ENCODE measurements at regions not wholly inside any gene's neighbourhood (a gene's known extent, or its start where the extent isn't known, plus 50 kb on each side); places are given as distances from the start of the nearest gene placed in this dataset.

- WGBS, 2 experiments: 91 to 92% methylated on average over 9 of the region's 9 CpGs
- Histone ChIP-seq H3K9me3 (ENCODE audit: control insufficient read depth, low read length) (no peaks in the 10 kb centered on the region), H3K4me1 (ENCODE audit: control insufficient read depth, insufficient read depth, low read length) (peaks cover 39% of the 10 kb centered on the region), H3K27me3 (ENCODE audit: control insufficient read depth, insufficient read depth, low read length, poor library complexity, severe bottlenecking) (no peaks in the 10 kb centered on the region), H3K36me3 (ENCODE audit: control insufficient read depth, insufficient read depth, low read length) (no peaks in the 10 kb centered on the region), H3K27ac (ENCODE audit: insufficient read depth, low read depth, low read length, poor library complexity, severe bottlenecking) (no peak overlapping the region), H3K4me3 (ENCODE audit: insufficient read depth, low read depth, low read length) (no peak overlapping the region)
These were observed 78.6 kb upstream of the TNRC6C start for GRCh38 chr17:77879896-77880280.

DNA sequence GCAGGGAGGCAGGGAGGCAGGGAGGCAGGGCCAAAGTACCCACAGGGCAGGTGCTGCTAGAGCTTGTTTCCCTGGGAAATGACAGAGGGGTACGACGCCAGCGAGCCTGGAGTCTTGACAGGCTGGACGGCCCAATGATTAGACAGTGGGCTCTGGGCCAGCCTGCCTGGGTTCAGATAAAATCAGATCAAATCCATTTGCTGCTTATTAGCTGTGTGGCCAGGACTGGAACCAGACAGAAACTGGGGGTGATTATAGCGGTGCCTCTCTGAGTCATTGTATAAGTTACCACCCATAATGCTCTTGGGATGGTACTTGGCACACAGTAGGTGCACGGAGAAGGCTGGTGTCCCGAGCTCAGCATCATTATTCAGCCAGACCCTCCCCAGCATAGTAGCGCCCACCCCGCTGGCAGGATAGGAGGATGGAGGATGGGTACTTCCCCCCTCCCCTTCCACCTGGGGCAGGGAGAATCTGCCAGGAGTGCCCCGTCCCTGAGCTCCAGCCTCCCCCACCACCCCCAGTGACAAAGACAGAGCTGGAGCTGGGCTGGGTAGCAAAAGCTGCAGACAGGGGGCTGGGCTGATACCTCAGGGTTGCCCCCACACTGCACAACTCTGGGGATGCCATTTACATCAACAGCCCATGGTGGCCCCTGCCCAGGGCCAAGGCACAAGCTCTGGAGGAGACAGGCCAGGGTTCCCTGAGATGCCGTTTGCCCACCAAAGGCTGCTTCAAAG, 77.6 kb upstream of the TNRC6C start:
- 89 to 92% methylated on average over 10 to 11 of the region's 11 CpGs for WGBS, 2 experiments
- H3K4me3 ChIP-seq (ENCODE audit: insufficient read depth, low read depth, low read length): no peak overlapping the region
- peaks cover 39% of the 10 kb centered on the region for H3K4me1 ChIP-seq (ENCODE audit: control insufficient read depth, insufficient read depth, low read length)
- no peaks in the 10 kb centered on the region for H3K27me3 ChIP-seq (ENCODE audit: control insufficient read depth, insufficient read depth, low read length, poor library complexity, severe bottlenecking)
- H3K27ac ChIP-seq (ENCODE audit: insufficient read depth, low read depth, low read length, poor library complexity, severe bottlenecking): no peak overlapping the region
- H3K9me3 ChIP-seq (ENCODE audit: control insufficient read depth, low read length): no peaks in the 10 kb centered on the region
- H3K36me3 ChIP-seq (ENCODE audit: control insufficient read depth, insufficient read depth, low read length): no peaks in the 10 kb centered on the region

- H3K36me3 ChIP-seq (ENCODE audit: control insufficient read depth, insufficient read depth, low read length): no peaks in the 10 kb centered on the region
- peaks cover 39% of the 10 kb centered on the region for H3K4me1 ChIP-seq (ENCODE audit: control insufficient read depth, insufficient read depth, low read length)
- WGBS, 2 experiments: 46 to 57% methylated on average over 10 of the region's 10 CpGs
- no peak overlapping the region for H3K4me3 ChIP-seq (ENCODE audit: insufficient read depth, low read depth, low read length)
- no peaks in the 10 kb centered on the region for H3K9me3 ChIP-seq (ENCODE audit: control insufficient read depth, low read length)
- no peaks in the 10 kb centered on the region for H3K27me3 ChIP-seq (ENCODE audit: control insufficient read depth, insufficient read depth, low read length, poor library complexity, severe bottlenecking)
- no peak overlapping the region for H3K27ac ChIP-seq (ENCODE audit: insufficient read depth, low read depth, low read length, poor library complexity, severe bottlenecking)
These were observed 77.0 kb upstream of the TNRC6C start for GRCh38 chr17:77881545-77881944.

- Histone ChIP-seq H3K36me3 (ENCODE audit: control insufficient read depth, insufficient read depth, low read length) (no peaks in the 10 kb centered on the region), H3K9me3 (ENCODE audit: control insufficient read depth, low read length) (no peaks in the 10 kb centered on the region), H3K27ac (ENCODE audit: insufficient read depth, low read depth, low read length, poor library complexity, severe bottlenecking) (no peak overlapping the region), H3K4me1 (ENCODE audit: control insufficient read depth, insufficient read depth, low read length) (peaks cover 39% of the 10 kb centered on the region), H3K27me3 (ENCODE audit: control insufficient read depth, insufficient read depth, low read length, poor library complexity, severe bottlenecking) (no peaks in the 10 kb centered on the region), H3K4me3 (ENCODE audit: insufficient read depth, low read depth, low read length) (no peak overlapping the region)
- WGBS, 2 experiments: 94 to 95% methylated on average over 4 of the region's 4 CpGs
These were observed 76.5 kb upstream of the TNRC6C start for GRCh38 chr17:77882040-77882439.

- no peaks in the 10 kb centered on the region for H3K36me3 ChIP-seq (ENCODE audit: control insufficient read depth, insufficient read depth, low read length)
- H3K27me3 ChIP-seq (ENCODE audit: control insufficient read depth, insufficient read depth, low read length, poor library complexity, severe bottlenecking): peaks cover 1% of the 10 kb centered on the region
- H3K4me1 ChIP-seq (ENCODE audit: control insufficient read depth, insufficient read depth, low read length): peaks cover 40% of the 10 kb centered on the region
- H3K9me3 ChIP-seq (ENCODE audit: control insufficient read depth, low read length): no peaks in the 10 kb centered on the region
- H3K4me3 ChIP-seq (ENCODE audit: insufficient read depth, low read depth, low read length): no peak overlapping the region
- no peak overlapping the region for H3K27ac ChIP-seq (ENCODE audit: insufficient read depth, low read depth, low read length, poor library complexity, severe bottlenecking)
- WGBS, 2 experiments: 86 to 88% methylated on average over 12 of the region's 12 CpGs
These were observed 75.9 kb upstream of the TNRC6C start for GRCh38 chr17:77882481-77883212.

GRCh38 chr17:77883213-77883650, 75.3 kb upstream of the TNRC6C start:
- H3K27me3 ChIP-seq (ENCODE audit: control insufficient read depth, insufficient read depth, low read length, poor library complexity, severe bottlenecking): peaks cover 3% of the 10 kb centered on the region
- H3K36me3 ChIP-seq (ENCODE audit: control insufficient read depth, insufficient read depth, low read length): no peaks in the 10 kb centered on the region
- H3K9me3 ChIP-seq (ENCODE audit: control insufficient read depth, low read length): no peaks in the 10 kb centered on the region
- no peak overlapping the region for H3K27ac ChIP-seq (ENCODE audit: insufficient read depth, low read depth, low read length, poor library complexity, severe bottlenecking)
- H3K4me1 ChIP-seq (ENCODE audit: control insufficient read depth, insufficient read depth, low read length): peaks cover 42% of the 10 kb centered on the region
- WGBS, 2 experiments: 93 to 95% methylated on average over 10 of the region's 10 CpGs
- no peak overlapping the region for H3K4me3 ChIP-seq (ENCODE audit: insufficient read depth, low read depth, low read length)

DNA sequence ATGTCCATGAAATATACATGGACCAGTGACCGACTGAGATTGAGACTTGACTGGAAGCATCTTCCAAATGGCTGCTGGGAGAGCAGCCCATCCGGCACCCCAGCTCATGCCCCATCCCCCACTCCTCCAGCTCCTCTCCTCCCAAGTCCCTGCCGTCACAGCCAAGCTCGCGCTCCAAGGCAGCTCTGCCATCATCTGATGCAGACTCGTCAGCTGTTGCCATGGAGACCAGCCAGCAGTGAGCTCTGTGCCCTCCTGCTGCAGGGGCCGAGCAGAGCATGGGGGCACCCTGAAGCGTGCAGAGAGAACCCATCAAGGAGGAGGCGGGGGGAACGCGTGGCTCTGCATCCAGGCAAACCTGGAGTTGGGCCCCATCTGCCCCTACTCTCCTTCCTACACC, 74.5 kb upstream of the TNRC6C start:
- Histone ChIP-seq H3K27me3 (ENCODE audit: control insufficient read depth, insufficient read depth, low read length, poor library complexity, severe bottlenecking) (peaks cover 3% of the 10 kb centered on the region), H3K4me3 (ENCODE audit: insufficient read depth, low read depth, low read length) (no peak overlapping the region), H3K4me1 (ENCODE audit: control insufficient read depth, insufficient read depth, low read length) (peaks cover 44% of the 10 kb centered on the region), H3K9me3 (ENCODE audit: control insufficient read depth, low read length) (no peaks in the 10 kb centered on the region), H3K27ac (ENCODE audit: insufficient read depth, low read depth, low read length, poor library complexity, severe bottlenecking) (no peak overlapping the region), H3K36me3 (ENCODE audit: control insufficient read depth, insufficient read depth, low read length) (no peaks in the 10 kb centered on the region)
- 40 to 41% methylated on average over 11 of the region's 11 CpGs for WGBS, 2 experiments

GRCh38 chr17:77884967-77885641, 73.4 kb upstream of the TNRC6C start:
- Histone ChIP-seq H3K27me3 (ENCODE audit: control insufficient read depth, insufficient read depth, low read length, poor library complexity, severe bottlenecking) (peaks cover 3% of the 10 kb centered on the region), H3K9me3 (ENCODE audit: control insufficient read depth, low read length) (no peaks in the 10 kb centered on the region), H3K4me3 (ENCODE audit: insufficient read depth, low read depth, low read length) (no peak overlapping the region), H3K4me1 (ENCODE audit: control insufficient read depth, insufficient read depth, low read length) (peaks cover 44% of the 10 kb centered on the region), H3K27ac (ENCODE audit: insufficient read depth, low read depth, low read length, poor library complexity, severe bottlenecking) (no peak overlapping the region), H3K36me3 (ENCODE audit: control insufficient read depth, insufficient read depth, low read length) (no peaks in the 10 kb centered on the region)
- 87 to 96% methylated on average over 3 to 4 of the region's 4 CpGs for WGBS, 2 experiments

DNA sequence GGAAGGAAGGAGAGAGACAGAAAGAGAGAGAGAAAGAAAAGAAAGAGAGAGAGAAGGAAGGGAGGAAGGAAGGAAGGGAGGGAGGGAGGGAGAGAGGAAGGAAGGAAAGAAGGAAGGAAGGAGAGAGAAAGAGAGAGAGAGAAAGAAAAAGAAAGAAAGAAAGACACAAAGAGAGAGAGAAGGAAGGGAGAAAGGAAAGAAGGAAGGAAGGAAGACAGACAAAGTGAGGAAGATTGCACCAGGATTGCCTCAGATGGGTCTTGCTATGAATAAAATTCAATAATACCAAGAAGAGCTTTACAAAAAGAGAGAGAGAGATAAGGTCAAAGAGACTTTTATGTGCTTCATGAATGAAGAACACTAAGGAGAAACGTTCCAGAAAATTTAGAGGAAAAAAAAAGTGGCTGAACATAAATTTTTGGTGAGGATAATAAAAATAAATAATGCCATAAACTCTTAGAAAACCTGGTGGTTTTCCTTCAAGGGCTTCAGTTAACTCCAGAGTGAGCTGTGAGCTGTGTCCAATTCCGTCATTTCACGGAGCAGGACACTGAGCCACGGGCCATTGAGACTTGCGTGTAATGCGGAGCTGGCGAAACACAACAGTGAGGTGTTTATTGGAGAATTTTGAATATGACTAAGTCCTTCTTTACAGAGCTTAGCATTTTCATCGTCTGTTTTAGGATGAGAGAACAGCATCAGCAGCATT, 72.7 kb upstream of the TNRC6C start:
- WGBS, 2 experiments: 92 to 94% methylated on average over 8 of the region's 8 CpGs
- Histone ChIP-seq H3K9me3 (ENCODE audit: control insufficient read depth, low read length) (no peaks in the 10 kb centered on the region), H3K4me1 (ENCODE audit: control insufficient read depth, insufficient read depth, low read length) (peaks cover 42% of the 10 kb centered on the region)

GRCh38 chr17:77886387-77886728, 72.1 kb upstream of the TNRC6C start:
- Histone ChIP-seq H3K27me3 (ENCODE audit: control insufficient read depth, insufficient read depth, low read length, poor library complexity, severe bottlenecking) (peaks cover 3% of the 10 kb centered on the region), H3K36me3 (ENCODE audit: control insufficient read depth, insufficient read depth, low read length) (no peaks in the 10 kb centered on the region), H3K27ac (ENCODE audit: insufficient read depth, low read depth, low read length, poor library complexity, severe bottlenecking) (no peak overlapping the region), H3K4me1 (ENCODE audit: control insufficient read depth, insufficient read depth, low read length) (peaks cover 37% of the 10 kb centered on the region), H3K4me3 (ENCODE audit: insufficient read depth, low read depth, low read length) (no peak overlapping the region), H3K9me3 (ENCODE audit: control insufficient read depth, low read length) (no peaks in the 10 kb centered on the region)
- 92 to 93% methylated on average over 13 of the region's 13 CpGs for WGBS, 2 experiments

More for the DNA sequence above, 72.7 kb upstream of the TNRC6C start:
- H3K27me3 ChIP-seq (ENCODE audit: control insufficient read depth, insufficient read depth, low read length, poor library complexity, severe bottlenecking): peaks cover 3% of the 10 kb centered on the region
- no peak overlapping the region for H3K27ac ChIP-seq (ENCODE audit: insufficient read depth, low read depth, low read length, poor library complexity, severe bottlenecking)
- H3K4me3 ChIP-seq (ENCODE audit: insufficient read depth, low read depth, low read length): no peak overlapping the region
- no peaks in the 10 kb centered on the region for H3K36me3 ChIP-seq (ENCODE audit: control insufficient read depth, insufficient read depth, low read length)

All from ectodermal cell (in vitro differentiated cells).